ENCODE measurements at regions not wholly inside any gene's neighbourhood (a gene's known extent, or its start where the extent isn't known, plus 50 kb on each side); places are given as distances from the start of the nearest gene placed in this dataset.

DNA sequence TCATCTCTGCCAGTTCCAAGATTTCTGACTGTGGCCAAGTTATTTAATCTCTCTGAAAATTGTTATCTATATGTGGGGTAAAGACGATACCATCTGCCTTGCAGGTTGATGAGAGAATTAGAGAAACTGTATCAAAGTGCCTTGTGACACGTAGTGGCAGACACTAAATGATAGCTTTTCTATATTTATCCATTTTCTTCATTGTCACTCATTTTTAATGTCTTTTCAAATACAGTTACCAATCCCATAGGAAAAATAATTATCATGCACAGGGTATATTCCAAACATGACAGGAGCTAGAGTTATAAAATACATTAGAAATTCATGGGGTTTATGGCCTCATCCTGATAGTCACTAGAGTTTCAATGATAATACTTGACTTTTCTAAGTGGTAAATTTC lies 95.6 kb upstream of the NOL4 start:
- CTCF ChIA-PET, result interaction anchor here (0.7 to 8.0 kb wide), 6 partner anchors 9 to 1090 kb away, joined by 3 to 243 read pairs (median 4); no protein-coding TSS in a partner anchor
- no peak for TF ChIP-seq GATA2 (IDR thresholded peaks at IDR 0.05; ENCODE audit: insufficient read depth, insufficient read length, low read depth, low read length)
- TF ChIP-seq EZH2 (IDR thresholded peaks at IDR 0.05; ENCODE audit: borderline replicate concordance, low read depth, low read length, severe bottlenecking), result no peak
- TF ChIP-seq MYC (IDR thresholded peaks at IDR 0.05; ENCODE audit: low read depth, low read length), result no peak
- TF ChIP-seq JUN (IDR thresholded peaks at IDR 0.05; ENCODE audit: borderline replicate concordance, insufficient read depth, insufficient read length, low read depth), result no peak
- TF ChIP-seq CTCF (IDR thresholded peaks at IDR 0.05; ENCODE audit: extremely low read depth in 1 of 2, insufficient read depth in 1 of 2, low read depth in 1 of 2, low read length in 2 of 2), result no peak
- TF ChIP-seq POLR2A (IDR thresholded peaks at IDR 0.05; ENCODE audit: low read depth, low read length), result no peak
- no peak for TF ChIP-seq FOS (IDR thresholded peaks at IDR 0.05; ENCODE audit: borderline replicate concordance, insufficient read depth, low read length)
- TF ChIP-seq, protein P1, sequence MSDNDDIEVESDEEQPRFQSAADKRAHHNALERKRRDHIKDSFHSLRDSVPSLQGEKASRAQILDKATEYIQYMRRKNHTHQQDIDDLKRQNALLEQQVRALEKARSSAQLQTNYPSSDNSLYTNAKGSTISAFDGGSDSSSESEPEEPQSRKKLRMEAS (IDR thresholded peaks at IDR 0.05; ENCODE audit: insufficient read depth, insufficient read length), result no peak
- no peak for TF ChIP-seq POLR2AphosphoS5 (IDR thresholded peaks at IDR 0.05; ENCODE audit: insufficient read depth, low read depth, low read length)

More for the DNA sequence above, 95.6 kb upstream of the NOL4 start:
- no peaks in the 10 kb centered on the region for H3K9me3 ChIP-seq (replicated peaks; ENCODE audit: control insufficient read depth, insufficient read depth, low read length)
- H3K36me3 ChIP-seq (ENCODE audit: control insufficient read depth in 2 of 2, extremely low read depth in 1 of 2, insufficient read depth in 2 of 2, low read length in 2 of 2), result no peaks in the 10 kb centered on the region
- no peak for FAIRE-seq
- no peaks in the 10 kb centered on the region for H4K20me1 ChIP-seq (replicated peaks; ENCODE audit: control insufficient read depth, extremely low read depth, insufficient read depth, low read length)
- H3K4me3 ChIP-seq (replicated peaks in 1 of 3; ENCODE audit: insufficient read depth in 1 of 3, low read depth in 1 of 3, low read length in 3 of 3), result no peak overlapping the region
- no peak overlapping the region for H3K27ac ChIP-seq (ENCODE audit: insufficient read depth, low read depth, low read length)
- no peak overlapping the region for H2AFZ ChIP-seq (ENCODE audit: low read depth, low read length)
- no TSS peak for BruUV-seq (replicated peaks)
- no peak for DNase-seq (ENCODE audit: low read depth, low spot score)
- dilution Hi-C loops (cut with MboI; ENCODE audit: extremely low pct_ligation_motif_present, low sequenced_read_pairs) (no loop called here), intact Hi-C loops (cut with micrococcal nuclease) (loop anchor here (5.0 kb wide), 1 partner anchor 467 kb away; no protein-coding TSS in a partner anchor)
- H3K79me2 ChIP-seq (ENCODE audit: control insufficient read depth, insufficient read depth, low read length), result no peaks in the 10 kb centered on the region
- H3K27me3 ChIP-seq (ENCODE audit: control insufficient read depth in 2 of 2, insufficient read depth in 2 of 2, low read length in 2 of 2), result peaks cover 0 to 8% of the 10 kb centered on the region in 2 experiments
- POLR2A ChIA-PET, result interaction anchor here (0.7 kb wide), 1 partner anchor 1247 kb away, joined by 4 read pairs; no protein-coding TSS in a partner anchor
- no peak overlapping the region for H3K4me2 ChIP-seq (ENCODE audit: insufficient read depth, low read length)
- H3K9ac ChIP-seq (replicated peaks; ENCODE audit: extremely low read depth, insufficient read depth, low read length), result no peak overlapping the region
- no peaks in the 10 kb centered on the region for H3K4me1 ChIP-seq (ENCODE audit: control insufficient read depth, extremely low read depth, insufficient read depth, low read length)
- no peaks in the 10 kb centered on the region for H3K9me1 ChIP-seq (replicated peaks; ENCODE audit: control insufficient read depth, extremely low read depth, insufficient read depth, low read length)

Data from endothelial cell of umbilical vein (primary cell).